HG02852 (cell line): ENCODE measurements at regions not wholly inside any gene's neighbourhood (a gene's known extent, or its start where the extent isn't known, plus 50 kb on each side); places are given as distances from the start of the nearest gene placed in this dataset.

Experiments used
- ATAC-seq: cut with Tn5 transposase; IDR thresholded peaks from one replicate; pipeline ENCODE4 v1.9.1; 2021; ENCODE audit warnings: mild to moderate bottlenecking, moderate library complexity; ENCODE audit not compliant: unreplicated experiment

GRCh38 chrX:39311646-39312045 is 510.4 kb downstream of the MID1IP1 start:
- no peak for ATAC-seq

- no peak for ATAC-seq
These were observed 511.9 kb downstream of the MID1IP1 start for GRCh38 chrX:39313146-39313545.

- no peak for ATAC-seq
These were observed 517.5 kb downstream of the MID1IP1 start for GRCh38 chrX:39318506-39319343.

- no peak for ATAC-seq
These were observed 518.9 kb downstream of the MID1IP1 start for GRCh38 chrX:39320165-39320564.

- no peak for ATAC-seq
These were observed 521.2 kb downstream of the MID1IP1 start for GRCh38 chrX:39322496-39322895.

GRCh38 chrX:39324233-39324930 is 523.1 kb downstream of the MID1IP1 start:
- ATAC-seq: no peak

- ATAC-seq: no peak
These were observed 526.0 kb downstream of the MID1IP1 start for GRCh38 chrX:39327255-39327654.

GRCh38 chrX:39327705-39328104 is 526.4 kb downstream of the MID1IP1 start:
- no peak for ATAC-seq

- no peak for ATAC-seq
These were observed 527.4 kb downstream of the MID1IP1 start for GRCh38 chrX:39328661-39329060.

- ATAC-seq: no peak
These were observed 529.9 kb downstream of the MID1IP1 start for GRCh38 chrX:39331082-39331704.

- ATAC-seq: no peak
These were observed 532.2 kb downstream of the MID1IP1 start for GRCh38 chrX:39333451-39333850.

- no peak for ATAC-seq
These were observed 534.4 kb downstream of the MID1IP1 start for GRCh38 chrX:39335513-39336235.

- ATAC-seq: peak; percentile 83
These were observed 535.5 kb downstream of the MID1IP1 start for GRCh38 chrX:39336671-39337311.

- no peak for ATAC-seq
These were observed 536.2 kb downstream of the MID1IP1 start for GRCh38 chrX:39337451-39337850.

- no peak for ATAC-seq
These were observed 537.3 kb downstream of the MID1IP1 start for GRCh38 chrX:39338583-39338982.

GRCh38 chrX:39356119-39356807 is 555.0 kb downstream of the MID1IP1 start:
- no peak for ATAC-seq

- ATAC-seq: no peak
These were observed 558.8 kb downstream of the MID1IP1 start for GRCh38 chrX:39360101-39360500.

- no peak for ATAC-seq
These were observed 560.5 kb downstream of the MID1IP1 start for GRCh38 chrX:39361736-39362135.

- ATAC-seq: no peak
These were observed 566.2 kb downstream of the MID1IP1 start for GRCh38 chrX:39367416-39367815.

- ATAC-seq: no peak
These were observed 570.9 kb downstream of the MID1IP1 start for GRCh38 chrX:39372115-39372514.
